CD14-positive monocyte (primary cell): ENCODE measurements at regions not wholly inside any gene's neighbourhood (a gene's known extent, or its start where the extent isn't known, plus 50 kb on each side); places are given as distances from the start of the nearest gene placed in this dataset.

ENCODE experiments used
- DNase-seq, 3 donors: peaks; one replicate each; pipeline ENCODE4 v3.0.0-alpha.2; 2011 to 2022
- H2AFZ ChIP-seq: 2 replicates; pipeline ENCODE4 v1.6.0; 2012; ENCODE audit warnings: mild to moderate bottlenecking, low read depth, low read length, inconsistent platforms; ENCODE audit not compliant: insufficient read depth, poor library complexity, severe bottlenecking
- H3K27ac ChIP-seq, 2 donors: 1 replicate in 1 of 2; 2 replicates in 1 of 2; pipeline ENCODE4 v1.5.1; 2012 to 2013; ENCODE audit warnings: low read length in 2 of 2, control low read depth in 1 of 2, inconsistent platforms in 1 of 2, low read depth in 1 of 2, mild to moderate bottlenecking in 1 of 2
- H3K27me3 ChIP-seq, 2 donors: one replicate each; pipeline versions ENCODE4 v1.6.0 to v1.6.1; 2011 to 2013; ENCODE audit warnings: low read length in 2 of 2; ENCODE audit not compliant: control insufficient read depth in 2 of 2, insufficient read depth in 2 of 2
- H3K36me3 ChIP-seq, 2 donors: replicated peaks in 1 of 2; 1 replicate in 1 of 2; 2 replicates in 1 of 2; pipeline versions ENCODE4 v1.5.1 to v1.6.1; 2012 to 2013; ENCODE audit warnings: low read length in 2 of 2, control low read depth in 1 of 2, inconsistent platforms in 1 of 2, mild to moderate bottlenecking in 1 of 2; ENCODE audit not compliant: insufficient read depth in 2 of 2, control insufficient read depth in 1 of 2
- H3K4me1 ChIP-seq, 2 donors: 1 replicate in 1 of 2; 2 replicates in 1 of 2; pipeline versions ENCODE4 v1.5.1 to v1.6.1; 2012 to 2013; ENCODE audit warnings: low read length in 2 of 2, control low read depth in 1 of 2, inconsistent platforms in 1 of 2, mild to moderate bottlenecking in 1 of 2, moderate library complexity in 1 of 2; ENCODE audit not compliant: insufficient read depth in 2 of 2, control insufficient read depth in 1 of 2
- H3K4me2 ChIP-seq: replicated peaks from 2 replicates; pipeline ENCODE3; 2012; ENCODE audit warnings: low read length, moderate library complexity, mild to moderate bottlenecking; ENCODE audit not compliant: poor library complexity, severe bottlenecking; ENCODE audit errors: extremely low read depth
- H3K4me3 ChIP-seq, 3 experiments: fragments of 200-600 bp in 1 of 3; sonication (generic) in 1 of 3; replicated peaks in 1 of 3; 1 replicate in 2 of 3; 2 replicates in 1 of 3; pipeline ENCODE4 v1.5.1; 2011 to 2013; ENCODE audit warnings: low read length in 3 of 3, mild to moderate bottlenecking in 3 of 3, control low read depth in 2 of 3, low read depth in 2 of 3, inconsistent platforms in 1 of 3, moderate library complexity in 1 of 3
- H3K79me2 ChIP-seq: 2 replicates; pipeline ENCODE4 v1.6.0; 2012; ENCODE audit warnings: mild to moderate bottlenecking, control low read depth, inconsistent platforms, low read length, moderate library complexity; ENCODE audit not compliant: insufficient read depth
- H3K9ac ChIP-seq: 2 replicates; pipeline ENCODE4 v1.6.0; 2017; ENCODE audit warnings: low read length, mild to moderate bottlenecking; ENCODE audit not compliant: insufficient read depth, poor library complexity, severe bottlenecking
- H3K9me3 ChIP-seq, 2 donors: replicated peaks in 1 of 2; 1 replicate in 1 of 2; 2 replicates in 1 of 2; pipeline versions ENCODE4 v1.5.1 to v1.6.1; 2012 to 2013; ENCODE audit warnings: low read length in 2 of 2, control low read depth in 1 of 2; ENCODE audit not compliant: control insufficient read depth in 1 of 2, insufficient read depth in 1 of 2
- H4K20me1 ChIP-seq: 2 replicates; pipeline ENCODE4 v1.6.0; 2012; ENCODE audit warnings: mild to moderate bottlenecking, low read length, control low read depth, moderate library complexity; ENCODE audit not compliant: insufficient read depth
- H3K27ac Mint-ChIP-seq, 7 donors: one replicate each; pipeline ENCODE4 v1.8.0; 2020; ENCODE audit warnings: mild to moderate bottlenecking in 7 of 7, mixed read lengths in 7 of 7, moderate library complexity in 6 of 7, inconsistent platforms in 2 of 7
- H3K27me3 Mint-ChIP-seq, 3 donors: one replicate each; pipeline ENCODE4 v1.8.0; 2021 to 2022; ENCODE audit warnings: low read depth in 3 of 3, mild to moderate bottlenecking in 3 of 3, mixed read lengths in 3 of 3, moderate library complexity in 3 of 3, inconsistent platforms in 1 of 3
- H3K36me3 Mint-ChIP-seq, 2 donors: one replicate each; pipeline ENCODE4 v1.8.0; 2020; ENCODE audit warnings: mixed read lengths in 2 of 2, inconsistent platforms in 1 of 2, mild to moderate bottlenecking in 1 of 2
- H3K4me1 Mint-ChIP-seq: one replicate; pipeline ENCODE4 v1.8.0; 2020; ENCODE audit warnings: mild to moderate bottlenecking, mixed read lengths
- H3K4me3 Mint-ChIP-seq, 2 donors: one replicate each; pipeline ENCODE4 v1.8.0; 2020; ENCODE audit warnings: mild to moderate bottlenecking in 2 of 2, mixed read lengths in 2 of 2, moderate library complexity in 1 of 2
- H3K9me3 Mint-ChIP-seq, 7 donors: one replicate each; pipeline ENCODE4 v1.8.0; 2020 to 2022; ENCODE audit warnings: mixed read lengths in 7 of 7, mild to moderate bottlenecking in 6 of 7, moderate library complexity in 6 of 7, inconsistent platforms in 2 of 7
- WGBS: methylation state at CpG from one replicate; pipeline ENCODE4 v1.1.5; 2013; ENCODE audit warnings: missing lambda C conversion rate; ENCODE audit not compliant: insufficient coverage; 5-methylcytosine and 5-hydroxymethylcytosine counted together
- intact Hi-C, 2 donors: fragments of 100-400 bp; cut with micrococcal nuclease; formaldehyde crosslinking; loops; one replicate each; pipeline versions ENCODE4 v1.15.0 to v1.15.1; 2023
- TF ChIP-seq, protein P1 (sequence below): fragments of 200-600 bp; IDR thresholded peaks from one replicate; pipeline ENCODE4 v1.8.0; 2022; ENCODE audit warnings: antibody characterized with exemption, mild to moderate bottlenecking

DNA sequence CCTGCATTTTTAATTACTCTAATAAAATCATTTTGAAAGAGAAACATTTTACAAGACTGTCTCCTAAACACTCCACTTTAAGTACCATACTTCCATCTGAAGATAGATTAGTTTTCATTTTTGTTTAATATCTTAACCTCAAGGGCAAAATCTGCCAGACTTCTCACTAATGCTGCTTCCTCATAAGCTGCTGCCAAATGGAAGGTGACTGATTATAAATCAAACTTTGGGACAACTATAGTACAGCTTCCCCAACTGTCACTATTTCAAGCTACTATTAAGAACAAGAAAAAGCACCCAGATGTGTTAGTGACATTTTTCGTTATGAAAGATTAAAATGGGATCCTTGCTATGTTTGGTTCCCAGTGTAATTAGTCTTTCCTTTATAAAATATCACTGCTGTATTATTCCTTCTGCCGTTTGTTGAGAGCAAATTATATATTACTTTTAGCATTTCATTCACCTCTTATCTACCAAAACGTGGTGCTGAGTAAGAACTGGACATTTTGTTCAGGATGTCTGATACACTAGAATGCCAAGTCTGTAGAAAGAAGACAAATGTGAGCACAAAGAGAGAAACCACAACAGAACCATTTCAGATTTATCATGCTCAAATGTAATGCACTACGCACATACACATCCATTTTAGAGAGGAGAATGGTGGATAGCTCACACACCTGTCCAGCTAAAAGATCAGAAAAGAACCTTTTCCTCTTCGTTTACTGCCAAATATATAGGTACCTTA, 312.2 kb upstream of the C11orf87 start:
- Mint-ChIP-seq H3K27ac (no peak overlapping the region), H3K9me3 (peaks cover 0 to 3% (median 0%) of the 10 kb centered on the region in 7 donors), H3K36me3 (no peaks in the 10 kb centered on the region), H3K27me3 (no peaks in the 10 kb centered on the region), H3K4me1 (no peaks in the 10 kb centered on the region), H3K4me3 (no peak overlapping the region)
- Histone ChIP-seq H3K79me2 (no peaks in the 10 kb centered on the region), H3K9ac (no peak overlapping the region), H3K27ac (no peak overlapping the region), H3K4me3 (no peak overlapping the region), H3K4me1 (no peaks in the 10 kb centered on the region), H3K27me3 (no peaks in the 10 kb centered on the region), H2AFZ (no peak overlapping the region), H3K9me3 (no peaks in the 10 kb centered on the region), H3K4me2 (no peak overlapping the region), H3K36me3 (no peaks in the 10 kb centered on the region), H4K20me1 (no peaks in the 10 kb centered on the region)
- WGBS: no CpG with 5 or more reads among the region's 5 CpGs
- DNase-seq: no peak
- TF ChIP-seq, protein P1, sequence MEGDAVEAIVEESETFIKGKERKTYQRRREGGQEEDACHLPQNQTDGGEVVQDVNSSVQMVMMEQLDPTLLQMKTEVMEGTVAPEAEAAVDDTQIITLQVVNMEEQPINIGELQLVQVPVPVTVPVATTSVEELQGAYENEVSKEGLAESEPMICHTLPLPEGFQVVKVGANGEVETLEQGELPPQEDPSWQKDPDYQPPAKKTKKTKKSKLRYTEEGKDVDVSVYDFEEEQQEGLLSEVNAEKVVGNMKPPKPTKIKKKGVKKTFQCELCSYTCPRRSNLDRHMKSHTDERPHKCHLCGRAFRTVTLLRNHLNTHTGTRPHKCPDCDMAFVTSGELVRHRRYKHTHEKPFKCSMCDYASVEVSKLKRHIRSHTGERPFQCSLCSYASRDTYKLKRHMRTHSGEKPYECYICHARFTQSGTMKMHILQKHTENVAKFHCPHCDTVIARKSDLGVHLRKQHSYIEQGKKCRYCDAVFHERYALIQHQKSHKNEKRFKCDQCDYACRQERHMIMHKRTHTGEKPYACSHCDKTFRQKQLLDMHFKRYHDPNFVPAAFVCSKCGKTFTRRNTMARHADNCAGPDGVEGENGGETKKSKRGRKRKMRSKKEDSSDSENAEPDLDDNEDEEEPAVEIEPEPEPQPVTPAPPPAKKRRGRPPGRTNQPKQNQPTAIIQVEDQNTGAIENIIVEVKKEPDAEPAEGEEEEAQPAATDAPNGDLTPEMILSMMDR: no peak
- intact Hi-C loops: no loop called here

DNA sequence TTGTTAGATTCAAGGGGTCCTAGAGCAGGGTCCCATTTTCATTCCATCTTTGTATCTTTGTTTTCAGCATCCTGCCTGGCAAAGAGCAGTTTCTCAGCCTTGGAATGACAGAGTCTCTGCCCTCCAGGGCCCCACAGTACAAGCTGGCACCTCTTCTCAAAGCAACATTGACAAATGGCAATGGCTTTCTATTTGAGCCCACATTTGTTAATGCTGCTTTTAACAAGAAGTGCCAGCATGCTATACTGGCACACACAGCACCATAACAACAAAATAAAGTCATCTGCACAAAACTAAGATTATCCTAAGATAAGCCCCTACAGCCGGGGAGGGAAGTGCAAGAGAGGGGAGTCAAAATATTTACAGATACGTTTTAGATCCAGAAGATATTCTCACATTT, 309.7 kb upstream of the C11orf87 start:
- no peak overlapping the region for H3K4me3 Mint-ChIP-seq
- no peaks in the 10 kb centered on the region for H3K36me3 Mint-ChIP-seq
- Histone ChIP-seq H3K27ac (no peak overlapping the region), H3K9ac (no peak overlapping the region), H4K20me1 (no peaks in the 10 kb centered on the region), H3K4me3 (no peak overlapping the region), H3K4me1 (no peaks in the 10 kb centered on the region), H2AFZ (no peak overlapping the region), H3K27me3 (no peaks in the 10 kb centered on the region), H3K9me3 (no peaks in the 10 kb centered on the region), H3K79me2 (no peaks in the 10 kb centered on the region), H3K4me2 (no peak overlapping the region), H3K36me3 (no peaks in the 10 kb centered on the region)
- intact Hi-C loops: no loop called here
- no peaks in the 10 kb centered on the region for H3K4me1 Mint-ChIP-seq
- peaks cover 0 to 3% (median 0%) of the 10 kb centered on the region in 7 donors for H3K9me3 Mint-ChIP-seq
- peaks cover 0 to 2% (median 0%) of the 10 kb centered on the region in 3 donors for H3K27me3 Mint-ChIP-seq
- no peak for DNase-seq
- H3K27ac Mint-ChIP-seq: no peak overlapping the region
- TF ChIP-seq, protein P1: no peak
- WGBS: no CpG with 5 or more reads among the region's 2 CpGs
